ENCODE measurements at regions not wholly inside any gene's neighbourhood (a gene's known extent, or its start where the extent isn't known, plus 50 kb on each side); places are given as distances from the start of the nearest gene placed in this dataset.
"Not testable (repeated sequence)": the region's sequence is repeated elsewhere in the genome, so short reads cannot be mapped to it uniquely, and the experiment has no call there.

DNA sequence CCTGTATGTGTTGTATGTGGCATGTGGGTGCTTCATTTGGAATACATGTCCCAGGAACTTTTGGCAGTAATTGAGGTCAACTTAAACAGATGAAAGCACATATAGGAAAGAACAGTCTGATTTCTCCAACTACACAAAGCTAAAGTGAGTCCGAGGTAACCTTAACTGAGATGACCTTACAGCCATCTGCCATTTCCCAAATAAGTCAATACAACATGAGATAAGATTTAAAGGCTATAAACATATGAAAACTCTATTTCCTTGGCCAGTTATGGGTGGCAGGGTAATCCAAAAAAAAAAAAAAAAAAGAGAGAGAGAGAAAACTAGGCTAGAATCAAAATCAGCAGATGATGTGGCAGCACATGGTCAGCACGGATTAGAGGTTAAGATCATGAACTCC, 1068.3 kb downstream of the KHDRBS2 start:
- no peak for ATAC-seq
- no peak for DNase-seq
- intact Hi-C loops (cut with DNase I) = no loop called here

DNA sequence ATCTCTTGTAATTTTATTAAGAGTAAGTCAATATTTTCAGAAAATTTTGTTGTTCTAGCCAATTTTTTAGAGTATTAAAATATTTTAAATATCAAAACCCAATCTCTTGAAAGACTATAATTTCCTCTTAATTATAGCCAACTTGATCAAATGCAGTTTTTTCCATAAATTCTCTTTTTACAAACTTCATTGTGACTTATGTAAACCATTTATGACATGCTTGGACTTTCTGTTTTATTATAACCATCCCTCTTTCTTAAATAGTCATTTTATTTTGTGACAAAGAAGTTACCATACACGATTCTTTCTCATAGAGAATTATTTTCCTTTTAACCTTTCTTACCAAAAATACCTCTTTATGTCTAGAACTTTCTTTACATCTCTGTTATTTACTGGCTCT, 1075.5 kb downstream of the KHDRBS2 start:
- no peak for ATAC-seq
- intact Hi-C loops (cut with DNase I) = no loop called here

DNA sequence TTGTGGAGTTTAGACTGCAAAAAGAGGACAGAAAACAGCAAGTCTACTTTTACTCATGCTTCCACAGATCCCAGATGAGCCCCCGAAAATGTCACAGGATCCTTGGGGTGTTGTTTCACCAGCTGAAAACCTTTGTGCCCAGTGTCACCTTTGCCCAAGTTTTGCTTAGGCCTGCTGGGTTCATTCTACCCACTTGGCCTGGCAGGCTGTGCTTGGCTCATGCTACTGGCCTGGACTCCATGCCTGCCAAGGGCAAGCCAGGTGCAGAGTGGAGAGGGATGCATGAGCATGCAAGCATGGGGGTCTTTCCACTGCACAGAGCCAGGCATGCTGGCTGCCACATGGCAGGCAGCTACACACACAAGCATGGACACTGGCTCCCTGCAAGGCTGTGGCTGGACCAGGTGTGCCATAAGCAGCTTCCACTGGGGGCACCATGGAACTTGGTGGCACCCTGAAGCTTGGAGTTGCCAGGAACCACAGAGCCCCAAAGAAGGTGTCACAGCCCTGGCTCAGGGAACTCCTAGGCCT, 1082.0 kb downstream of the KHDRBS2 start:
- intact Hi-C loops (cut with DNase I) = no loop called here
- no peak for ATAC-seq

More for the DNA sequence above, 1075.5 kb downstream of the KHDRBS2 start:
- no peak for DNase-seq

DNA sequence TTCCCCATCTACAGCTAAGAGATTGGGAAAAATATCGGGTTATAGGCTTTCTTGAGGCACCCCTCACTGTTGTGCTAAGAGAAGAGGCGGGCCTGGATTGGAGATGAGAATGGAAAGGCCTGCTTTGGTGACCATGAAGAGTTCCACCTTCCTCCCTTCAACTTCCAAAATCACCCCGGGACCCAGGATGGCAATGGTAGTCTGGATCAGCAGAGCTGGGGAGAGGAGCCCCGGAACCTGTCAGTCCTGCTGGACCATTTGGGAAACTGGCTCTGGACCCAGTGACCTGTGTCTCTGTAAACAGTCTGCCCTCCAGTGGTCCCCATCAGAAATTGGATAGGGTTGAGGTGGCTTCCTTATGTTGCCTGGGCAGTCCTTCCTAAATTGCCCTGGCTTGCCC, 1085.6 kb downstream of the KHDRBS2 start:
- DNase-seq (no peak), ATAC-seq (no peak)
- intact Hi-C loops (cut with DNase I) = no loop called here

More for the DNA sequence above, 1082.0 kb downstream of the KHDRBS2 start:
- DNase-seq = no peak

DNA sequence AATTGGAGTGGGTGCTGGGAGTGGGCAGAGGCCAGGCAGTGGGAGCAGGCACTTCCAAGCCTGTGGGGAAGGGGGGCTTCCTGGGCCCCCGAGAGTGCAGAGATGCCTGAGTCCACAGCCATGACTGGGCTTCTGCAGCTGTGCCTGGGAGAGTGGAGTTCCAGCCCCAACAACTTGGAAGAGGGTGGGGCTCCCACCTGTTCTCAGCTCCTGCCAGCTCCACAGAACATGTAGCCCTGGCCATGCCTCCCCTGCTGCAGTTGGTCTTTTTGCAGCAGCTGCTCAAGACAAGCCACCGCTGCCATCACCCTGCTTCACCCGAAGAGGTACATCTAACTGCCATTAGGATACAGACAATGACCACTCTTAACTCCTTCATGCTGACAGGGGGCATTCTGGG, 1092.3 kb downstream of the KHDRBS2 start:
- intact Hi-C loops (cut with DNase I) = no loop called here
- ATAC-seq (no peak), DNase-seq (no peak)

DNA sequence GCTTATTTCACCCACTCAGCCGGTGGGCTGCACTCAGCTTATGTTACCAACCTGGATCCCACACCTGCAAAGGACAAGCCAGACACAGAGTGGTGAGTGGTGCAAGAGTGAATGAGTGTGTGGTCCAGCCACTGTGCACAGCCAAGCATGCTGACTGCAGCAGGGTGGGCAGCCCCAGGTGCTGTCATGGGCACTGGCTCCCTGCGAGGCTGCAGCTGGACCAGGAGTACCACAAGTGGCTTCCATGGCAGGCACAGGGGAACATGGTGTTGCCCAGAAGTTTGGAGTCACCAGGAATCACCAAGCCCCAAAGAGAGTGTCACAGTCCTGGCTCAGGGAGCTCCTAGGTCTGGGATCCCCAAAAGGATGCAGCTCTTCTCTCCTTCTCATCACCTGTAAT, 1093.4 kb downstream of the KHDRBS2 start:
- no peak for DNase-seq
- ATAC-seq = no peak
- intact Hi-C loops (cut with DNase I) = no loop called here

DNA sequence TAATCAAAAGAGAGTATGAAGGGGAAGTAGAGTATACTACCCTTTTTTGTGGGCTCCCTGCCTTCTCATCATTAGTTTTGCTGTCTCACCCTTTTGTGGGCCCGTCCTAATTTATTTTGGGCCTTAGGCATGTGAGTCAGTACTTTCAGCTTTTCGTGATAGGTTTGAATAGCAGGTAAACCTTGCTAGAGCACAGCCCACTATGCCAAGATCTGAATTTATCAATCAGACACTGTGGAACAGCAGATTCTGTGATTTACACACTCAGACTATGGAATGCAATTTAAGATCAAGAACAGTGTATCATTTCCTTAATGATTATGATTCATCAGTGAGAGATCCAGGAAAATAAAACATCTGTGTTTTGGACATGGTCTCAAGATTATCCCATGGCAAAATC, 1117.1 kb downstream of the KHDRBS2 start:
- ATAC-seq (no peak), DNase-seq (no peak)
- intact Hi-C loops (cut with DNase I) = no loop called here

DNA sequence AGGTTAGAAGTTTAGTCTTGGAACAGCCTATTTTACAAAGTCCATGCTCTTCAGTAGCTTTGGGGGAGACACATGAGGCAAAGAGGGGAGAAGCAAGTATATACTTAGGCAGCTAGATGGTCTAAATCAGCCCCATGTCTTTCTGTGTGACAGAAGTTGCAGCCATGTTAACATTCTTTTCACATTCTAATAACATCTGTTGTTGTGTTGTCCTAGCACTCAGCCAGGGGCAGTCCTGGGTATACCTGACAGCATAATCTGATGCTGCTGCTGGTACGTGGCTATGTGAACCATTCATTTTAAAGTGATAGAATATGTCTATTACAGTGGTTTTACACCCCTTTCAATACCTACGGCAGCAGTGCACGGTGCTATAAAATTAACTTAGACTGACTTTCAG, 1137.0 kb downstream of the KHDRBS2 start:
- intact Hi-C loops (cut with DNase I); ATAC-seq; DNase-seq: not testable (repeated sequence)

DNA sequence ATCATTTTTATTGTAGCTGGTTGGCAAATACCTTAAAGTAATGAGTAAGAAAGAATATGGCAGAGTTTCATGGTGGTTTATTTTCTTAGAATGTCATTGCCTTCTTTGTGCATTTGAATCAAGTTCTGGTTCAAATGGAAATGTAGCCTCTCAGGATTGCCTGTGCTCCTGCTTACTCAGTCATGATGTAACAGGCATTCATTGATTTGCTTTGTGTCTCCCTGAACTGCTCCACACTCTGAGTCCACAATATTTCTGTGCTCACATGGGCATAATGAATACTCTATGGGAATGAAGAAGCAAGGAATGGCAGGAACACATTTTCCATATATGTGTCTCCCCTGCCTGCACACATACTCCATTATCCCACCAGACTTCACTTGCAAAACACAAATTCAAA, 1143.8 kb downstream of the KHDRBS2 start:
- intact Hi-C loops (cut with DNase I); DNase-seq; ATAC-seq: not testable (repeated sequence)

DNA sequence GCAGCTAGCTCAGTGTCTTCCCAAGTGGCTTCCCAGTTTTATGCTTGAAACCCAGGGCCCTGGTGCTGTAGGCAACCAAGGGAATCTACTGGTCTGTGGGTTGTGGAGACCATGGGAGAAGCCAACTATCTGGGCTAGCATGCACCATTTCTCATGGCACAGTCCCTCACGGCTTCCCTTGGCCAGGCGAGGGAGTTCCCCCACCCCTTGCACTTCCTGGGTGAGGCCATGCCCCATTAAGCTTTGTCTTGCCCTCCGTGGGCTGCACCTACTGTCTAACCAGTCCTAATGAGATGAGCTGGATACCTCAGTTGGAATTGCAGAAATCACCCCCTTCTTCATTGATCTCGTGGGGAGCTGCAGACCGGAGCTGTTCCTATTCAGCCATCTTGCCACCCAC, 1152.0 kb downstream of the KHDRBS2 start:
- no peak for DNase-seq
- no peak for ATAC-seq
- intact Hi-C loops (cut with DNase I) = no loop called here

DNA sequence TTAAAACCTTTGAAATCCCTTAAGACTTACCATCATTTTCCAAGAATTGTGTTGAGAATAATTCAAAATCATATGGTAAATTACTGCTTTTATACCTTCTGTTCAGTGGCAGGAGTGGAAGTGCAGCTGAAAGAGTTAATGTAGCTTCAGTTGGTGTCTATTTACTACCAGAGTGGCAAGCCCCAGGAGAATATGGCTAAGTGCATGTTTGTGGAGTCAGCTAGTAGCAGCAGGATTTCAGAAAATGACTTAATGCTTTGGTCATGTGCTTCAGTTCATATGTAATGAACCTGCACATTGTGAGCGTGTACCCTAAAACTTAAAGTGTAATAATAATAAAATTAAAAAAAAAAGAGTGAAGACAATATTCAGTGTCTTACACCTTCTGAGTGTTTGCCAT, 1171.8 kb downstream of the KHDRBS2 start:
- DNase-seq; ATAC-seq; intact Hi-C loops (cut with DNase I): not testable (repeated sequence)

DNA sequence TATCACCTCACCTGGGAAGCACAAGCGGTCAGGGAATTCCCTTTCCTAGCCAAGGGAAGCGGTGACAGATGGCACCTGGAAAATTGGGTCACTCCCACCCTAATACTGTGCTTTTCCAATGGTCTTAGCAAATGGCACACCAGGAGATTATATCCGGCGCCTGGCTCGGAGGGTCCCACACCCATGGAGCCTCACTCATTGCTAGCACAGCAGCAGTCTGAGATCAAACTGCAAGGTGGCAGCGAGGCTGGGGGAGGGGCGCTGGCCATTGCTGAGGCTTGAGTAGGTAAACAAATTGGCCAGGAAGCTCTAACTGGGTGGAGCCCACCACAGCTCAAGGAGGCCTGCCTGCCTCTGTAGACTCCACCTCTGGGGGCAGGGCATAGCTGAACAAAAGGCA, 1178.1 kb downstream of the KHDRBS2 start:
- DNase-seq; intact Hi-C loops (cut with DNase I); ATAC-seq: not testable (repeated sequence)

DNA sequence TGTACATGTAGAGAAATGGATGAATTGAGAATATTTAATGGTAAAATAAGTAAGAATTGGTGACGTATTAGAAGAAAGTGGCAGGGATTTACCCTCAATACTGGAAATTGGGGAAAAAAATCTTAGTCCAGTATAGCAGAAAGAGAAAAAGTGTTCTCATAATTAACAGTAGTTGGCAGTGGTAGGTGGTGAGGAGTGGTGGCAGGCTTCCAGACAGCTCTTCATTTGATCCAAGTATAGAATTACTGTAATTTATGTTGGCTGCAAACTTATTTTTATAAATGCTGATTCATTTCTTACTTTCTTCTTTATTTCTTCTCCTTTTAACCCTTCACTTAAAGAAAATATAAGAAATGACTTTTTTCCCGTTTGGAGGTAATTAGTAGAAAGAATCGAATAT, 1182.4 kb downstream of the KHDRBS2 start:
- peak in 1 of 2 donors; percentile 56 for ATAC-seq
- intact Hi-C loops (cut with DNase I); DNase-seq: not testable (repeated sequence)

DNA sequence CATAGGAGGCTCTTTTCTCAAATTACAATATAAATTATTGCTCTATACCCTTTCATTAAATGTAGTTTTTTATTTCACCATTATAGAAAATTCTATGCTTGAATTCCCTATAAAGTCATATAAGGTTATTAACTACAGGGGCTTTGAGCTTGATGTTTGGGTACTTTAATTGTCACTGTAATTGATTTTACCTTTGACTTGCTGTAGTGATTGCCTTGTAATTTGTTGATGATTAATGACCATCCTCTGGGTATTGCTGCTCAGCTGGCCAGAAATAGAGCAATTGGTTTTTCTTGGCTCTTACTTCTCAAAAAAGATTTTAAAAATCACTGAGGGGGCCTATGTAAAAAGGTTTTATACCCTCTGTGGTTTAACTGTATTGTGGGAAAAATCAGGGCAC, 1186.0 kb downstream of the KHDRBS2 start:
- intact Hi-C loops (cut with DNase I) = no loop called here
- no peak for ATAC-seq

DNA sequence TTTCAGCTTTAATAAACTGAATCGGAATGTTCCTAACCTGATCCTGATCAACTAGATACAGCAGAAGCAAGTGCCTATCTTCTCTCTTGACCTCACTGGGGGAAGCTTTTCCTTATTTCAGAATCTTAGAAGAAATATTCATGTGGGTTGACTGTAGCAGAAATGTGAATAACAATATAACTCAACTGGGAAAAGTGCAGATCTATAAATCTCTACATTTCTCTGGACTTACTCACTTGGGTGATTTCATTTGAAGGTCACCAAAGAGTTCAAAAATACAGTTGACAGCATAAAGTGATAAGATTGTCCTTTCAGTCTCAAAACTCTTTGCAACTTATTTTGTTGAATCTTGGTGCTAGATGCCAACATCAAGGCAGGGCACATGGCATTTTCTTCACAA, 1186.5 kb downstream of the KHDRBS2 start:
- intact Hi-C loops (cut with DNase I); DNase-seq; ATAC-seq: not testable (repeated sequence)

More for the DNA sequence above, 1186.0 kb downstream of the KHDRBS2 start:
- DNase-seq = no peak

DNA sequence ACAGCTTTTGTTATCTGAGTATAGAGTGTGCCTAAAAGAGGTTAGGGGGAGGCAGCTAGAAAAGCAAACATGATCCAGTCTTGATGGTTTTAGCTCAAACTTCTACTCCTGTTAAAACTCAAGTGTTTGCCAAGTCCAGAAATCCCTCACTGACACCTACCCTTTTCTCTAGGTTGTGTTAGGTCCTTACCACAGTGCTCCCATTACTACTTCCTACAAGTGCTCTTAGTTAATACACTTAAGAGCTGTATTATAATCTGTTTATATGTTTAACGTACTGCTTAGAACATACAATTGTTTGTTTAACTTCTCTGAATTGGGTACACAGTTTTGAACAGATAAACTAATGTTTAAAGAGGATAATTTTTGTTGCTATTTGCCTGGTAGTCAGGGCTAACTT, 1198.0 kb downstream of the KHDRBS2 start:
- ATAC-seq; intact Hi-C loops (cut with DNase I); DNase-seq: not testable (repeated sequence)

DNA sequence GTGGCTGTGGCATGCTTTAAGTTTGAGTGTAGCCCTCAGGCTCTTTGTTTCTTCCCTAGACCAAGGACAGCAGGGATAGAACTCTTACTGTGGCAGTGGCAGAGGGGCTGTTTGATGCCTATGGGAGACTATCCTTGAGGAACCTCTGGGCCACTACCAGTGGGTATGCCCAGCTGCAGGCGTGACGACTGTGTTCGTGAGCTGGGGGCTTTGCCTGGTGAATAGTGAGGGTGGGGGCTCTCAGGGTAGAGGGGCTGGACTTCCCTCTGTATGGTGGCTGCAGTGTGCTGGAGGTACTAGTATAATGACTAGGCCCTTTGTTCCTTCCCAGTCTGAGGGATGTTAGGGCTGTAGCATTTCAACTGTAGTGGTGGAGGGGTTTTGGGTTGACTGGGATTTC, 1242.0 kb downstream of the KHDRBS2 start:
- ATAC-seq = no peak
- DNase-seq = no peak
- intact Hi-C loops (cut with DNase I) = no loop called here

Data from left cardiac atrium (tissue), 4 donors.